Type B pancreatic cell (in vitro differentiated cells): ENCODE measurements at regions not wholly inside any gene's neighbourhood (a gene's known extent, or its start where the extent isn't known, plus 50 kb on each side); places are given as distances from the start of the nearest gene placed in this dataset.

ENCODE experiments used
- DNase-seq: peaks from one replicate; pipeline ENCODE4 v3.0.0; 2021; ENCODE audit warnings: mixed read lengths; ENCODE audit not compliant: unreplicated experiment; ENCODE audit errors: extremely low spot score
- H3K27ac Mint-ChIP-seq: 2 replicates; pipeline ENCODE4 v1.8.0; 2021; ENCODE audit warnings: mild to moderate bottlenecking, mixed read lengths
- H3K27me3 Mint-ChIP-seq: 2 replicates; pipeline ENCODE4 v1.8.0; 2021; ENCODE audit warnings: mixed read lengths
- H3K36me3 Mint-ChIP-seq: 2 replicates; pipeline ENCODE4 v1.8.0; 2021; ENCODE audit warnings: mixed read lengths
- H3K4me1 Mint-ChIP-seq: one replicate; pipeline ENCODE4 v1.8.0; 2021; ENCODE audit warnings: mixed read lengths; ENCODE audit not compliant: unreplicated experiment
- H3K4me3 Mint-ChIP-seq: 2 replicates; pipeline ENCODE4 v1.8.0; 2021; ENCODE audit warnings: mild to moderate bottlenecking, mixed read lengths
- H3K9me3 Mint-ChIP-seq: 2 replicates; pipeline ENCODE4 v1.8.0; 2021; ENCODE audit warnings: mixed read lengths
- TF ChIP-seq, protein P1 (sequence below): fragments of 200-600 bp; sonication (generic); conservative IDR thresholded peaks from 2 replicates; pipeline ENCODE4 v1.5.0; 2021; ENCODE audit warnings: antibody characterized with exemption, mild to moderate bottlenecking

GRCh38 chr5:12357626-12358025 lies 453.4 kb upstream of the CTNND2 start:
- H3K36me3 Mint-ChIP-seq, result no peaks in the 10 kb centered on the region
- H3K27ac Mint-ChIP-seq, result no peak overlapping the region
- TF ChIP-seq, protein P1, sequence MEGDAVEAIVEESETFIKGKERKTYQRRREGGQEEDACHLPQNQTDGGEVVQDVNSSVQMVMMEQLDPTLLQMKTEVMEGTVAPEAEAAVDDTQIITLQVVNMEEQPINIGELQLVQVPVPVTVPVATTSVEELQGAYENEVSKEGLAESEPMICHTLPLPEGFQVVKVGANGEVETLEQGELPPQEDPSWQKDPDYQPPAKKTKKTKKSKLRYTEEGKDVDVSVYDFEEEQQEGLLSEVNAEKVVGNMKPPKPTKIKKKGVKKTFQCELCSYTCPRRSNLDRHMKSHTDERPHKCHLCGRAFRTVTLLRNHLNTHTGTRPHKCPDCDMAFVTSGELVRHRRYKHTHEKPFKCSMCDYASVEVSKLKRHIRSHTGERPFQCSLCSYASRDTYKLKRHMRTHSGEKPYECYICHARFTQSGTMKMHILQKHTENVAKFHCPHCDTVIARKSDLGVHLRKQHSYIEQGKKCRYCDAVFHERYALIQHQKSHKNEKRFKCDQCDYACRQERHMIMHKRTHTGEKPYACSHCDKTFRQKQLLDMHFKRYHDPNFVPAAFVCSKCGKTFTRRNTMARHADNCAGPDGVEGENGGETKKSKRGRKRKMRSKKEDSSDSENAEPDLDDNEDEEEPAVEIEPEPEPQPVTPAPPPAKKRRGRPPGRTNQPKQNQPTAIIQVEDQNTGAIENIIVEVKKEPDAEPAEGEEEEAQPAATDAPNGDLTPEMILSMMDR, result no peak
- no peaks in the 10 kb centered on the region for H3K27me3 Mint-ChIP-seq
- H3K4me1 Mint-ChIP-seq, result no peaks in the 10 kb centered on the region
- no peaks in the 10 kb centered on the region for H3K9me3 Mint-ChIP-seq
- no peak overlapping the region for H3K4me3 Mint-ChIP-seq
- no peak for DNase-seq

DNA sequence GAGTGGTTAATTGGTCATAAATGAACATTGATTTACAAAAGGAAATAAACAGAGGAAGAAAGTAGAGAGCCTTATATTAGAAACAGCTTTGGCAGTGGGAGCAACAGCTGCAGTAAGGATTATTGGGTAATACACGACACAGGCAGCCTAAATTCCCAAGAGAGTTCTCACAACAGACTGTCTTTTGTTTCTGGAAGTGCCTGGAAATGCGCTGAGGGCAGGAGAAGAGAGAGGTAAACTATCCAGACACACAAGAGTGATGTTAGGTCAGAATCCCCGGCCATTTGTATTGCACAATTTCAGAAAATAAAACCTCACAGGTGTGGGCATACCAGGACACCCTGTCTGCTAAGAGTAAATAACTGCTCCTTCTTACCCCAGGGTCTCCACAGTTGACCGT lies 450.4 kb upstream of the CTNND2 start:
- Mint-ChIP-seq H3K9me3 (no peaks in the 10 kb centered on the region), H3K36me3 (no peaks in the 10 kb centered on the region), H3K4me3 (no peak overlapping the region), H3K27ac (no peak overlapping the region), H3K27me3 (no peaks in the 10 kb centered on the region), H3K4me1 (no peaks in the 10 kb centered on the region)
- TF ChIP-seq, protein P1, result no peak
- no peak for DNase-seq

- Mint-ChIP-seq H3K4me1 (no peaks in the 10 kb centered on the region), H3K9me3 (no peaks in the 10 kb centered on the region), H3K36me3 (no peaks in the 10 kb centered on the region), H3K27ac (no peak overlapping the region), H3K4me3 (no peak overlapping the region), H3K27me3 (no peaks in the 10 kb centered on the region)
- DNase-seq, result no peak
- TF ChIP-seq, protein P1, result no peak
Measured at GRCh38 chr5:12343558-12343957, 439.3 kb upstream of the CTNND2 start.

DNA sequence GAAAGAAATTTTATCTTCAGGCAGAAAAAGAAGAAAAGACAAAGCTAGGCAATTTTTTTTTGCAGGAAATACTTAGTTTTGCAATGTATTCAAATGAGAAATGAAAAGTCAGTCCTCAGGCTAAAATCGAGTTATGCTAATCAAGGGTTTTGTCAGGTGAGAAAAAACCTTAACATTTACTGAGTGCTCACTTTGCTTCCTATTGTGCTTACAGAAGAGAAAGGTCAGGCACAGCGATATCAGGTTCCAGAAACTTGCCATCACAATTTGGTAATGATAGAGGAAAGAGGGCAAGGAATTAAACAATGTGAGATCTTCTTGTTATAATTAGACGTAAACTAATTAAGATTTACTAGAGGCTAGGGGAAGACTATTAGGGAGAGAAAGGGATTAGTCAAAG lies 431.7 kb upstream of the CTNND2 start:
- no peak for DNase-seq
- H3K27me3 Mint-ChIP-seq, result no peaks in the 10 kb centered on the region
- H3K36me3 Mint-ChIP-seq, result no peaks in the 10 kb centered on the region
- H3K4me3 Mint-ChIP-seq, result no peak overlapping the region
- H3K4me1 Mint-ChIP-seq, result peaks cover 6% of the 10 kb centered on the region
- H3K9me3 Mint-ChIP-seq, result no peaks in the 10 kb centered on the region
- TF ChIP-seq, protein P1, result no peak
- no peak overlapping the region for H3K27ac Mint-ChIP-seq

DNA sequence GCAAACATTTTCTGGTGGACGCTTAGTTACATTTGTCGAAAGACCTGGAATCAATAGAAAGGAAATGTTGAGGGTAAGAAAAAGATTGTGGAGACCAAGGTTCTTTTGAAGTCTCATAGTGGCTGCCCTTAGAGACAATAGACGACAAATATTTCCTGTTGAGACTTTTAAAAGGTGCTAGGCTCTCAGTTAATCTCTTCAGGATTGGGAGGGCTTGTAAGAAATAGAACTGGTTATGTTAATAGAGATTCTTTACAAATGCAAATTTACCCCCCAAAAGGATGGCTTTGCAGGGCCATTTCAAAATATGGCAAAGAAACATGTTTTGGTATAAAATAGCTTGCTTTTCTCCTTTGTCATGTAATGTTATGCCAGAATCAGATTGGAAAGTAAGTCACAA lies 428.2 kb upstream of the CTNND2 start:
- no peaks in the 10 kb centered on the region for H3K36me3 Mint-ChIP-seq
- H3K4me3 Mint-ChIP-seq, result no peak overlapping the region
- H3K27ac Mint-ChIP-seq, result no peak overlapping the region
- no peak for DNase-seq
- no peaks in the 10 kb centered on the region for H3K9me3 Mint-ChIP-seq
- H3K27me3 Mint-ChIP-seq, result no peaks in the 10 kb centered on the region
- TF ChIP-seq, protein P1, result no peak
- peaks cover 6% of the 10 kb centered on the region for H3K4me1 Mint-ChIP-seq

- TF ChIP-seq, protein P1, result no peak
- Mint-ChIP-seq H3K4me1 (peaks cover 6% of the 10 kb centered on the region), H3K27me3 (peaks cover 8% of the 10 kb centered on the region), H3K9me3 (peaks cover 8% of the 10 kb centered on the region), H3K36me3 (no peaks in the 10 kb centered on the region), H3K4me3 (no peak overlapping the region), H3K27ac (no peak overlapping the region)
- no peak for DNase-seq
Measured at GRCh38 chr5:12330993-12331588, 426.8 kb upstream of the CTNND2 start.
